ENCODE measurements at regions not wholly inside any gene's neighbourhood (a gene's known extent, or its start where the extent isn't known, plus 50 kb on each side); places are given as distances from the start of the nearest gene placed in this dataset.

- TF ChIP-seq CTCF (IDR thresholded peaks at IDR 0.05) (no peak), EP300 (IDR thresholded peaks at IDR 0.05) (no peak)
These were observed 712.1 kb downstream of the MECOM start for GRCh38 chr3:168951368-168951767.

All from ovary (tissue), 3 donors.